HG02938 (cell line): ENCODE measurements at regions not wholly inside any gene's neighbourhood (a gene's known extent, or its start where the extent isn't known, plus 50 kb on each side); places are given as distances from the start of the nearest gene placed in this dataset.
"Not testable (repeated sequence)": the region's sequence is repeated elsewhere in the genome, so short reads cannot be mapped to it uniquely, and the experiment has no call there.

Experiments
- ATAC-seq: cut with Tn5 transposase; IDR thresholded peaks from one replicate; pipeline ENCODE4 v1.9.1; 2021; ENCODE audit warnings: mild to moderate bottlenecking, moderate library complexity; ENCODE audit not compliant: unreplicated experiment

GRCh38 chr5:7269591-7270274 is 126.2 kb upstream of the ADCY2 start:
- no peak for ATAC-seq

- ATAC-seq, result no peak
Measured at GRCh38 chr5:7271435-7272084, 124.4 kb upstream of the ADCY2 start.

GRCh38 chr5:7272408-7272965 is 123.5 kb upstream of the ADCY2 start:
- no peak for ATAC-seq

GRCh38 chr5:7274203-7274602 is 121.7 kb upstream of the ADCY2 start:
- ATAC-seq, result no peak

- not testable (repeated sequence) for ATAC-seq
Measured at GRCh38 chr5:7289634-7290033, 106.3 kb upstream of the ADCY2 start.

GRCh38 chr5:7297821-7298220 is 98.1 kb upstream of the ADCY2 start:
- ATAC-seq, result not testable (repeated sequence)

- not testable (repeated sequence) for ATAC-seq
Measured at GRCh38 chr5:7299731-7300130, 96.2 kb upstream of the ADCY2 start.

GRCh38 chr5:7305000-7305674 is 90.8 kb upstream of the ADCY2 start:
- not testable (repeated sequence) for ATAC-seq

- not testable (repeated sequence) for ATAC-seq
Measured at GRCh38 chr5:7306556-7306955, 89.4 kb upstream of the ADCY2 start.

GRCh38 chr5:7307709-7308108 is 88.2 kb upstream of the ADCY2 start:
- ATAC-seq, result not testable (repeated sequence)

- ATAC-seq, result not testable (repeated sequence)
Measured at GRCh38 chr5:7309715-7310114, 86.2 kb upstream of the ADCY2 start.

GRCh38 chr5:7310656-7311055 is 85.3 kb upstream of the ADCY2 start:
- not testable (repeated sequence) for ATAC-seq

GRCh38 chr5:7315118-7315517 is 80.8 kb upstream of the ADCY2 start:
- ATAC-seq, result no peak

- no peak for ATAC-seq
Measured at GRCh38 chr5:7317751-7318150, 78.2 kb upstream of the ADCY2 start.

- ATAC-seq, result no peak
Measured at GRCh38 chr5:7320701-7321301, 75.1 kb upstream of the ADCY2 start.

GRCh38 chr5:7321724-7322123 is 74.2 kb upstream of the ADCY2 start:
- ATAC-seq, result no peak

GRCh38 chr5:7324919-7325318 is 71.0 kb upstream of the ADCY2 start:
- no peak for ATAC-seq

- ATAC-seq, result no peak
Measured at GRCh38 chr5:7325975-7326913, 69.7 kb upstream of the ADCY2 start.

GRCh38 chr5:7329141-7329540 is 66.8 kb upstream of the ADCY2 start:
- ATAC-seq, result no peak

GRCh38 chr5:7329712-7330111 is 66.2 kb upstream of the ADCY2 start:
- ATAC-seq, result no peak
